ENCODE measurements at regions not wholly inside any gene's neighbourhood (a gene's known extent, or its start where the extent isn't known, plus 50 kb on each side); places are given as distances from the start of the nearest gene placed in this dataset.
"Not testable (repeated sequence)": the region's sequence is repeated elsewhere in the genome, so short reads cannot be mapped to it uniquely, and the experiment has no call there.

DNA sequence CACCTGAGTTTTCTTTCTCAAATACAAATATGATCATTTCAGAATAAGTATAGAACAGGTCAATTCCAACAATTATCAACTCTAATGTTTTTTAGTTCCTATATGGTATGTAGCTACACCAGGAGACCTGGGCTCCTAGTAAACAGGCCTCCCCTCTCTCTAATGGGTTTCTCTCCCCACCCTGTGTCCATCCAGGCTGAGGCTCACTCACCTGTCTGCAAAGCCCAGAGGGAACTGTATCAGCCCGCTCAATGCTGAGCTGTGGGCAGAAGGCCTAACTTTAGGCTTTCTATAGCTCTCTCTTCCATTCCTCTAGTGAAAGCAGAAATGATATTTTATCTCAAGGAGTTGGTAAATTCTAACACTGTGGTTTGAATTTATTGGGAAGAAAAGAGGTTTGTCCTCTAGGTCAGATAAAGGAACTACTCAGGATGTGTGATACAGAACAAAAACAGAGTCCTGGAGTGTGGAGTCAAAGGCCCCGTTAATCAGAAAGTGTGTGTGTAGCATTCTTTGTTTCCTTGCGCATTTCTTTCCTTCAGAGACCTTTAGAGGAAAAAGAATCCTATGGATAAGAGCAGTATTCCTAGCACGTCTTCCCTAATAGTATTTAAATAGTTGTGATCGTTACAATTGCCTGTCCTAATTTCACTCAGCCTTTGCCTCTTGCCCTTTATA lies 408.9 kb downstream of the PYDC2 start:
- no peak for DNase-seq

- no peak for DNase-seq
Observed at GRCh38 chr3:191873736-191874135, 412.8 kb downstream of the PYDC2 start.

- DNase-seq, result no peak
Observed at GRCh38 chr3:191882289-191882688, 421.3 kb downstream of the PYDC2 start.

DNA sequence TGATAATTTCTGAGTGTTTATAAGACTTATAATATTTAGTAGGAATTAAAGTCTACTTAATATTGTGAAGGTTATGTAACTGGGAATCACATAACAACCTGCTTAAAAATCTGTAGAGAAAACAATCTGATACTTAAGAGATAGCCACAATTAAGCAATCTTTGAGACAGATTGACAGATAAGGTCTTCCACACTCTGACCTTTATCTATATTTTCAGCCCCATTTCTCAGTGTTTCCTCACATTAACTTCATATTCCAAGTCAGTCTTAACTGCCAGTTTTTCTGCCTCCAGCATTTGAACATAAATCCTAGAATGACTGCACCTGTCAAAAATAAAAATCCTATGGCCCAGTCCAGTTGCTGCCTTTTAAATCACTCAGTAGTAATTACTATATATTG lies 423.2 kb downstream of the PYDC2 start:
- DNase-seq, result no peak

DNA sequence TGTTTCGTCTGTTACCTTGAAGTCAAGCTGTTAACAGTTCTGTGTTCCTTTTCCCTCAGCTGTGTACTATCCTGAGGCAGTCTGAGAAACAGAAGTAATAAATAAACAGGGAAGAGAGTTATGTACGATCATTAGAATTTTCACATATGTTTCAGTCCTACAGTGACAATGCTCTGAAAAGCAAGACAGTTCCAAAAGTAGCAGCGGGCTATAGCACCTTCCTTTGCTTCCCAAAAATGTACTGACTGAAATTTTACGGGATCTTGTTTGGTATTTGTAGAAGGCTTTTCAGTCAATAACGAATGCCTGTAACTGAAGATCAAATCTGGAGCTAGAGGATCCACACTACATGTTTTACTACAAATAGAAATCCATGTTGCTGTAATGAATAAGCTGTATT lies 428.1 kb downstream of the PYDC2 start:
- no peak for DNase-seq

- no peak for DNase-seq
Observed at GRCh38 chr3:191889756-191890155, 428.8 kb downstream of the PYDC2 start.

- no peak for DNase-seq
Observed at GRCh38 chr3:191894406-191894805, 433.4 kb downstream of the PYDC2 start.

DNA sequence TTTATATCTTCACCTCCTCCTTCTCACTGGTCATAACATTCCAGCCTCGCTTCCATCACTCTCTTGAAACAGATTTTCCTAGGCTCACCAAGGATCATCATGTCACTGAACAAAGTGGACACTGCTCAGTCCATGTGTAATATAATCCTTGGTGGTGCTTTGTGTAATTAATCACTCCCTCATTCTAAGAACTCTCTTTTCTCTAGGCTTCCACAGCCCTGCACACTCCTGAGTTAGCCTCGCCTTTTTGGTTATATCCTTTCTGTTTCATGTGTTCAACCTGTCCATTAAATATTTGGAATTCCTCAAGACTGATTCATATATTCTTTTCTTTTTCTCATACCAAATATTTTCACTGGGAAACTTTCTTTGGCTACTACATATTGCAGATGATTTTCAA lies 440.8 kb downstream of the PYDC2 start:
- peak; percentile 28 for DNase-seq

GRCh38 chr3:191912616-191913204 lies 451.7 kb downstream of the PYDC2 start:
- DNase-seq, result no peak

- no peak for DNase-seq
Observed at GRCh38 chr3:191915712-191916111, 454.7 kb downstream of the PYDC2 start.

DNA sequence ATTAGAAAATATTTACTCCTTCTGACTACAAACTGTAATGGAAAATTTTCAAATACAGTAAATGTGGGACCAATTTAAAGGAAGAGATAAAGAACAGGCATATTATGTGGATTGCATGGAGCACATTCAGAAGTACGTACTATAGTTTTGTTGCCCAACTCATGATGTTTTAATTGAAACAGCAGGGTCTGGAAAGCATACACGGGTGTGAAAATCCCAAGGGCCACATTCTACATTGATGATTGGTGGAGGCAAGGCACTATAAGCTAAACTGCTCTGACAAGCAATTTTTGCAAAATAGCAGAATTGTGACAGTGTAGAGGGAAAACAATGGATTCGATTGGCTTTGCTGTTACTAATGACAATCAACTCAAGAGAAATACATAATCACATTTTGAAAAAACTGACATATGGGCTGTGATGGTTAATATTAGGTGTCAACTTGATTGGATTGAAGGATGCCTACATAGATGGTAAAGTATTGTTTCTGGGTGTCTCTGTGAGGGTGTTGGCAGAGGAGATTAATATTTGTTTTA lies 458.6 kb downstream of the PYDC2 start:
- DNase-seq, result no peak

DNA sequence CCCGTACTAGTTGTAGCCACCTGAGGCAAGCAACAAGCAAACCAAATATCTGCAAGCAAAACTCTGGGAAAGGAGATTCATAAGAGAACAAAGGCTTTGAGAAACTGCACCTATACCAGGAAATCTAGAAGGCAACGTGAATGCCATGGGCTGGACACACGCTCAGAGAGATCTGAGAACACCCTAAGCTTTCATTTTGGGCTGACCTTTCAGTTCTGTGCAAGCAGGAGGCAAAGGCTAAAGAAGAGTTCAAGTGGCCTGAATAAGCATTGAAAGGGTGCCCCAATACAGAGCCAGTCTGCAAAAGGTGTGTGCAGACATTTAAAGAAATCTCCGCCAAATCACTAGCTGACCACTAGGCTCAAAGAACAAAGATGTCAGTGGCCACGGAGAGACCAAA lies 461.6 kb downstream of the PYDC2 start:
- DNase-seq, result no peak

GRCh38 chr3:191927183-191927817 lies 466.3 kb downstream of the PYDC2 start:
- not testable (repeated sequence) for DNase-seq

DNA sequence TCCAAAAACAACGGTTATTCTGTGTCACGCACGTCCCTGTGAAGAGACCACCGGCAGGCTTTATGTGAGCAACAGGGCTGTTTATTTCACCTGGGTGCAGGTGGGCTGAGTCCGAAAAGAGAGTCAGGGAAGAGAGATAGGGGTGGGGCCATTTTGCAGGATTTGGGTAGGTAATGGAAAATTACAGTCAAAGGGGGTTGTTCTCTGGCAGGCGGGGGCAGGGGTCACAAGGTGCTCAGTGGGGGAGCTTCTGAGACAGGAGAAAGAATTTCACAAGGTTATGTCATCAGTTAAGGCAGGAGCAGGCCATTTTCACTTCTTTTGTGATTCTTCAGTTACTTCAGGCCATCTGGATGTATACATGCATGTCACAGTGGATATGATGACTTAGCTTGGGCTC lies 467.0 kb downstream of the PYDC2 start:
- not testable (repeated sequence) for DNase-seq

DNA sequence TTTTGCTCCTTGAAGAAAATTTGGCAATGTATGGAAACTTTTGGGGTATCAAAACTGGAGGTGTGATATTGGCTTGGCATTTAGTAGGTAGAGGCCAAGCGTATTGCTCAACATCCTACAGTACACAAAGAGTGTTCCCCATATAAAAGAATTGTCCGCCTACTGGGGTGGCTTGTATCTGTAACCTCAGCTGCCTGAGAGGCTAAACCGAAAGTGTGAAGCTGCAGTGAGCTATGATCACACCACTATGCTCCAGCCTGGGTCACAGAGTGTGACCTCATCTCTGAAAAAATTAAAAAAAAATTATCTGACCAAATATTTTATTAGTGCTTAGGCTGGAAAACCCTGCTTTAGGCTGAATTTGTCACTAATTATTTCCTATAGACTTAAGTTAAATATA lies 483.9 kb downstream of the PYDC2 start:
- no peak for DNase-seq

DNA sequence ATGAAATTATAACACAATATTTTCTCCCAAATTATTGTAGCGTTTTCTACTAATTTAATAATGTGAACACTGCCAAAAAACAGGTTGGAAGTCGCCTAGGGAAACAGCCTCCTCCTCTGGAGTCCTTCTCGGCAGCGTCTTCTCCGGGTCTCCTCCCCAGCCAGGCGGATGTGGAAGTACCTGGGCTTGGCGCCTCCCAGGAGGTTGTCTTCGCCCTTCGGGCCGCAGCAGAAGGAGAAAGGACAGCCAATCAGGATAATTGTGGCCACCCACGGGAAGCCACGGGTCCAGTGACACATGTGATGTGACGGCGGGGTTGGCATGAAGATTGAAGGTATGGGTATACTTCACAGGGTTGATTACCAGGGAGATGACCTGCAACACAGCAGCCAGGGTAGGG lies 491.2 kb downstream of the PYDC2 start:
- DNase-seq, result no peak

GRCh38 chr3:191952609-191953008 lies 491.6 kb downstream of the PYDC2 start:
- DNase-seq, result no peak

DNA sequence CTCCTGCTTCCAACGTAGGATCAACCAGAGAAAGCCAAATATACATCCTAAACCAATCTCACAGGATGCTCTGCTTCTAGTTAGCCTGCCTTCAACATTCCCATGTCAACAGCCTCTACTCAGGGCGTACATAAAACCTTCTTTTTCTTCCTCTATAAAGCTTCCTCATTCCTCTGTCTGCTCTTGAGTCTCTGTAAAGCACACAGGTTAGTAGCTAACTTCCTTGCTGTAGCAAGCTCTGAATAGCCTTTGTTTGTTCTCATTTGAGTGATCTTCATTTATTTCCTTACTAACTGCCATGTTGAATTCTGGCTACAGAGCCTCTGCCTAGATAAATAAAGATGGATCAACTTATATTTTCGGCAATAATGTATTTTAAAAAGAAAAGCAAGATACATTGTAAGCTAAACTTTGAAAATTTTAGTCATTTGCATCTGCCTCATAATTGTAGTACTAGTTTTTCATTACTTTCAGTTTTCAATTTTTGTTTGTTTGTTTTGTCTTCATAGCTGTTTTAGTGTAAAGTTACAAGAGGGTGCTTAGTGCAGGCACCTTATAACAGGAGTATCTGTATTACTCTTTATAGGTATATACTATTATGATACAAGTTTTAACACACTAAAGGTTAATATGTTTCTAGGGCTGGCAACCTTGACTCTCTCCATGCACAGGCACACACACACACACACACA lies 498.2 kb downstream of the PYDC2 start:
- no peak for DNase-seq

DNA sequence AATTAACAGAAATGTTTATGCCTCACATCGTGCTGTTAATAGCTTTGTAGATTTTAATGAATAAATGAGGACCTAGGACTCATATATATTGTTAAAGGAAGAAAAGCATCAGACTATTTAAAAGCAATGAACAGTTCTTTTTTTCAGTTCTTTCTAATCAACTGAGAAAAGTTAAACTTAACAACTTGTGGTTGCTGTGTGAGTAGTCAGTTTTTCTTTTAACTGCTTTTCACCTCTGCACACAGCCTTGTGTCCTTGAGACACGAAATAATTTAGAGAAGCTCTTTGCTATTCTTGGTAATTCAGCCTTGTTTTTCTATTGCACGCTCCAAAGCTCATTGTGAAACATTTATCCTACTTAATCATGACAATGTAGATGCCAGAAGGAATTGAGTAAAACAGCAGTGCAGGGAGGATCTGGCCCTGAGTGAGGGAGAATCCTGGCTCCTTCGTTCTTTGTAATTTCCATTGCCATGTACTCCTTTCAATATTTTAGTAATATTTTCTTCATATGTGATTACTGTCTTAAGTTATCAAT lies 499.0 kb downstream of the PYDC2 start:
- peak; percentile 68 for DNase-seq

GRCh38 chr3:191961022-191961421 lies 500.1 kb downstream of the PYDC2 start:
- DNase-seq, result no peak

DNA sequence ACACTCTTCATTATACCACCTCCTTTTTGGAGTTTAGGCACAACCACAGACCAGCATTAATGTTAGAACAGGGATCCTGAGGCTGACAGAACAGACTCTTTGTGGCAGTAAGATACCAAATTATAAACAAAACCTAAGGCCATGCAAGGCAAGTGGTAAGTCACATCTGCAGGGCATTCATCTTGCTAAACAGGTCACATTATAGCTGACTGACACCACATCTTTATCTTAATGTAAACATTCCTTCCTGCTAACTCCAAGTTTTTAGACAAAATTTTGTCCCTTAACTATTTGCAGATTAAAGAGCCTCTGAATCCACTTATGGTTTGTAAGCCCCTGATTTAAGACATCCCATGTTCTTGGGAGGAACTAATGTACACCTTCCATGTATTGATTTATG lies 500.6 kb downstream of the PYDC2 start:
- no peak for DNase-seq

DNA sequence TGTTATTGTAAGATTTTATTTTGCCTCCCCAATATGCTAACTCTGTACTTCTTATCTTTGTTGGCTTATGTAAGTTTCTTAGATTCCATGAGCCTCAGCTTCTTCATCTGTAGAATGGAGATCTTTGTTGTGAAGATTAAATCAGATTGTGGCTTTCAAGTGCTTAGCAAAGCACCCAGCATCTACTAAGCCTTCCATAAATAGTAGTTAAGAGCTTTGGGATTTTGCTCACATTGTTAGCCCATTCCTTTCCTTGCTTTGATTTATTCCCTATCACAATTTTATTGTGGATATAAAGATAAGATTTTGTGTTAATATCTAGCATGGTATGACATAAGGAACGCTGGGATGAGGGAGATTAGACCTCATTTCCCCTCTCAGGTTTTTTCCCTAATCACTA lies 501.4 kb downstream of the PYDC2 start:
- no peak for DNase-seq
